ENCODE measurements at regions not wholly inside any gene's neighbourhood (a gene's known extent, or its start where the extent isn't known, plus 50 kb on each side); places are given as distances from the start of the nearest gene placed in this dataset.

GRCh38 chr2:122414902-122415301, 659.5 kb downstream of the TSN start:
- intact Hi-C loops (cut with micrococcal nuclease; ENCODE audit: unreplicated experiment) = no loop called here
- Histone ChIP-seq H3K4me1 (replicated peaks; ENCODE audit: insufficient read depth) (no peaks in the 10 kb centered on the region), H3K27ac (no peak overlapping the region), H3K4me2 (no peak overlapping the region), H3K9me3 (ENCODE audit: insufficient read depth, low read depth) (no peaks in the 10 kb centered on the region), H2AFZ (no peak overlapping the region), H3K9me2 (ENCODE audit: insufficient read depth) (no peaks in the 10 kb centered on the region), H3K79me2 (ENCODE audit: low read depth) (no peaks in the 10 kb centered on the region), H3K4me3 (no peak overlapping the region), H3F3A (ENCODE audit: insufficient read depth, low read depth) (no peaks in the 10 kb centered on the region), H3K36me3 (ENCODE audit: low read depth) (no peaks in the 10 kb centered on the region), H4K20me1 (ENCODE audit: insufficient read depth) (no peaks in the 10 kb centered on the region), H3K27me3 (ENCODE audit: insufficient read depth, low read depth) (peaks cover 22% of the 10 kb centered on the region)
- no TSS peak for BruUV-seq (replicated peaks)
- POLR2A ChIA-PET (ENCODE audit: unreplicated experiment) = no interaction called here
- no peak for TF ChIP-seq CTCF (conservative IDR thresholded peaks at IDR 0.05)
- no peak for TF ChIP-seq EZH2 (IDR thresholded peaks at IDR 0.05; ENCODE audit: low read depth)
- CTCF ChIA-PET = no interaction called here
- no peak for DNase-seq

GRCh38 chr2:122417114-122417513, 661.7 kb downstream of the TSN start:
- H3K27ac ChIP-seq = no peak overlapping the region
- H3K9me2 ChIP-seq (ENCODE audit: insufficient read depth) = no peaks in the 10 kb centered on the region
- no peak overlapping the region for H3K4me3 ChIP-seq
- no TSS peak for BruUV-seq (replicated peaks)
- CTCF ChIA-PET = no interaction called here
- no peaks in the 10 kb centered on the region for H3F3A ChIP-seq (ENCODE audit: insufficient read depth, low read depth)
- intact Hi-C loops (cut with micrococcal nuclease; ENCODE audit: unreplicated experiment) = no loop called here
- no peaks in the 10 kb centered on the region for H3K4me1 ChIP-seq (replicated peaks; ENCODE audit: insufficient read depth)
- no peak overlapping the region for H3K4me2 ChIP-seq
- peaks cover 18% of the 10 kb centered on the region for H3K27me3 ChIP-seq (ENCODE audit: insufficient read depth, low read depth)
- H4K20me1 ChIP-seq (ENCODE audit: insufficient read depth) = no peaks in the 10 kb centered on the region
- H3K36me3 ChIP-seq (ENCODE audit: low read depth) = no peaks in the 10 kb centered on the region
- POLR2A ChIA-PET (ENCODE audit: unreplicated experiment) = no interaction called here
- DNase-seq = no peak
- TF ChIP-seq EZH2 (IDR thresholded peaks at IDR 0.05; ENCODE audit: low read depth) (no peak), CTCF (conservative IDR thresholded peaks at IDR 0.05) (no peak)
- H3K9me3 ChIP-seq (ENCODE audit: insufficient read depth, low read depth) = no peaks in the 10 kb centered on the region
- H3K79me2 ChIP-seq (ENCODE audit: low read depth) = no peaks in the 10 kb centered on the region
- no peak overlapping the region for H2AFZ ChIP-seq

GRCh38 chr2:122421775-122422174, 666.3 kb downstream of the TSN start:
- POLR2A ChIA-PET (ENCODE audit: unreplicated experiment) = no interaction called here
- intact Hi-C loops (cut with micrococcal nuclease; ENCODE audit: unreplicated experiment) = no loop called here
- Histone ChIP-seq H3K9me2 (ENCODE audit: insufficient read depth) (no peaks in the 10 kb centered on the region), H3K4me1 (replicated peaks; ENCODE audit: insufficient read depth) (no peaks in the 10 kb centered on the region), H3K9me3 (ENCODE audit: insufficient read depth, low read depth) (no peaks in the 10 kb centered on the region), H4K20me1 (ENCODE audit: insufficient read depth) (no peaks in the 10 kb centered on the region), H3F3A (ENCODE audit: insufficient read depth, low read depth) (no peaks in the 10 kb centered on the region), H3K27ac (no peak overlapping the region), H3K79me2 (ENCODE audit: low read depth) (no peaks in the 10 kb centered on the region), H3K27me3 (ENCODE audit: insufficient read depth, low read depth) (no peaks in the 10 kb centered on the region; the same call in 1 of the 2 replicates), H3K36me3 (ENCODE audit: low read depth) (no peaks in the 10 kb centered on the region), H2AFZ (no peak overlapping the region), H3K4me2 (no peak overlapping the region), H3K4me3 (no peak overlapping the region)
- no TSS peak for BruUV-seq (replicated peaks)
- TF ChIP-seq EZH2 (IDR thresholded peaks at IDR 0.05; ENCODE audit: low read depth) (no peak), CTCF (conservative IDR thresholded peaks at IDR 0.05) (no peak)
- no peak for DNase-seq
- CTCF ChIA-PET = no interaction called here

Data from PC-9 (cell line).